SK-N-SH treated with all-trans-retinoic acid at 6 μM for 48 hours (cell line): ENCODE measurements at regions not wholly inside any gene's neighbourhood (a gene's known extent, or its start where the extent isn't known, plus 50 kb on each side); places are given as distances from the start of the nearest gene placed in this dataset.
A peak's percentile ranks its signal among the peaks of the same experiment; 100 is the strongest.
"Not testable (repeated sequence)": the region's sequence is repeated elsewhere in the genome, so short reads cannot be mapped to it uniquely, and the experiment has no call there.

ENCODE experiments used
- ATAC-seq: fragments of 200-7000 bp; cut with Tn5 transposase; 3 replicates; pipeline ENCODE4 v1.9.1; 2020; ENCODE audit warnings: mild to moderate bottlenecking, moderate library complexity
- ARNTL ChIP-seq: fragments of 450-650 bp; formaldehyde crosslinking; IDR thresholded peaks from 2 replicates; pipeline ENCODE4 v1.5.0; 2020; ENCODE audit warnings: low read depth, mild to moderate bottlenecking, moderate library complexity, borderline replicate concordance
- BACH2 ChIP-seq: fragments of 250-450 bp; sonication (Bioruptor Pico); IDR thresholded peaks from 2 replicates; pipeline ENCODE4 v1.9.0; 2021; ENCODE audit warnings: mild to moderate bottlenecking, borderline replicate concordance
- CSDC2 ChIP-seq: fragments of 250-450 bp; sonication (Bioruptor Pico); IDR thresholded peaks from 2 replicates; pipeline ENCODE4 v1.5.0; 2020; ENCODE audit warnings: mild to moderate bottlenecking, moderate library complexity
- ESRRG ChIP-seq: fragments of 250-450 bp; sonication (Bioruptor Pico); IDR thresholded peaks from 2 replicates; pipeline ENCODE4 v1.6.1; 2021; ENCODE audit warnings: mild to moderate bottlenecking
- GLIS3 ChIP-seq: fragments of 250-450 bp; sonication (Bioruptor Pico); IDR thresholded peaks from 2 replicates; pipeline ENCODE4 v1.5.0; 2020; ENCODE audit warnings: mild to moderate bottlenecking, moderate library complexity
- ISL1 ChIP-seq: fragments of 250-450 bp; sonication (Bioruptor Pico); IDR thresholded peaks from 2 replicates; pipeline ENCODE4 v2.1.2; 2022; ENCODE audit warnings: mild to moderate bottlenecking, moderate library complexity
- OSR1 ChIP-seq: fragments of 250-450 bp; sonication (Bioruptor Pico); IDR thresholded peaks from 2 replicates; pipeline ENCODE4 v1.8.0; 2022; ENCODE audit warnings: moderate library complexity, mild to moderate bottlenecking, inconsistent platforms
- POU6F1 ChIP-seq: fragments of 250-450 bp; sonication (Bioruptor Pico); IDR thresholded peaks from 2 replicates; pipeline ENCODE4 v1.8.0; 2021; ENCODE audit warnings: low read depth, mild to moderate bottlenecking, moderate library complexity, borderline replicate concordance
- PPARA ChIP-seq: fragments of 250-450 bp; sonication (Bioruptor Pico); IDR thresholded peaks from 2 replicates; pipeline ENCODE4 v1.5.0; 2020; ENCODE audit warnings: mild to moderate bottlenecking, borderline replicate concordance
- RARB ChIP-seq: fragments of 250-450 bp; sonication (Bioruptor Pico); IDR thresholded peaks from 2 replicates; pipeline ENCODE4 v1.8.0; 2021; ENCODE audit warnings: mild to moderate bottlenecking, moderate library complexity
- SNAI2 ChIP-seq: fragments of 250-450 bp; sonication (Bioruptor Pico); IDR thresholded peaks from 2 replicates; pipeline ENCODE4 v1.5.0; 2020; ENCODE audit warnings: mild to moderate bottlenecking, moderate library complexity
- TOX ChIP-seq: fragments of 250-450 bp; sonication (Bioruptor Pico); IDR thresholded peaks from 2 replicates; pipeline ENCODE4 v1.8.0; 2021; ENCODE audit warnings: mild to moderate bottlenecking, moderate library complexity, borderline replicate concordance
- ZC3H10 ChIP-seq: fragments of 250-450 bp; sonication (Bioruptor Pico); IDR thresholded peaks from 2 replicates; pipeline ENCODE4 v1.5.1; 2021; ENCODE audit warnings: mild to moderate bottlenecking, moderate library complexity
- ZFP3 ChIP-seq: fragments of 250-450 bp; sonication (Bioruptor Pico); IDR thresholded peaks from 2 replicates; pipeline ENCODE4 v1.5.0; 2020; ENCODE audit warnings: mild to moderate bottlenecking, moderate library complexity
- ZFP30 ChIP-seq: fragments of 450-650 bp; formaldehyde crosslinking; IDR thresholded peaks from 2 replicates; pipeline ENCODE4 v1.5.0; 2022; ENCODE audit warnings: mild to moderate bottlenecking, moderate library complexity
- ZNF565 ChIP-seq: fragments of 450-650 bp; formaldehyde crosslinking; conservative IDR thresholded peaks from 2 replicates; pipeline ENCODE4 v1.5.0; 2020; ENCODE audit warnings: low read depth, mild to moderate bottlenecking, moderate library complexity
- ZNF70 ChIP-seq: fragments of 450-650 bp; formaldehyde crosslinking; IDR thresholded peaks from 2 replicates; pipeline ENCODE4 v1.5.0; 2020; ENCODE audit warnings: mild to moderate bottlenecking, moderate library complexity
- ZNF8 ChIP-seq: fragments of 450-650 bp; formaldehyde crosslinking; IDR thresholded peaks from 2 replicates; pipeline ENCODE4 v1.5.0; 2020; ENCODE audit warnings: mild to moderate bottlenecking, moderate library complexity
- TF ChIP-seq, protein P1 (sequence below): fragments of 250-450 bp; sonication (Bioruptor Pico); IDR thresholded peaks from 2 replicates; pipeline ENCODE4 v1.5.1; 2021; ENCODE audit warnings: mild to moderate bottlenecking, moderate library complexity
- TF ChIP-seq, protein P2 (sequence below): fragments of 250-450 bp; sonication (Bioruptor Pico); IDR thresholded peaks from 2 replicates; pipeline ENCODE4 v1.5.1; 2020; ENCODE audit warnings: low read depth, mild to moderate bottlenecking, moderate library complexity
- TF ChIP-seq, protein P3 (sequence below): fragments of 250-450 bp; sonication (Bioruptor Pico); IDR thresholded peaks from 2 replicates; pipeline ENCODE4 v1.8.0; 2020; ENCODE audit warnings: mild to moderate bottlenecking, moderate library complexity, borderline replicate concordance

- TF ChIP-seq ZC3H10 (CRISPR knock-in tag) = no peak
- TF ChIP-seq OSR1 (CRISPR knock-in tag) = no peak
- no peak for TF ChIP-seq TOX (CRISPR knock-in tag)
- TF ChIP-seq, protein P1, sequence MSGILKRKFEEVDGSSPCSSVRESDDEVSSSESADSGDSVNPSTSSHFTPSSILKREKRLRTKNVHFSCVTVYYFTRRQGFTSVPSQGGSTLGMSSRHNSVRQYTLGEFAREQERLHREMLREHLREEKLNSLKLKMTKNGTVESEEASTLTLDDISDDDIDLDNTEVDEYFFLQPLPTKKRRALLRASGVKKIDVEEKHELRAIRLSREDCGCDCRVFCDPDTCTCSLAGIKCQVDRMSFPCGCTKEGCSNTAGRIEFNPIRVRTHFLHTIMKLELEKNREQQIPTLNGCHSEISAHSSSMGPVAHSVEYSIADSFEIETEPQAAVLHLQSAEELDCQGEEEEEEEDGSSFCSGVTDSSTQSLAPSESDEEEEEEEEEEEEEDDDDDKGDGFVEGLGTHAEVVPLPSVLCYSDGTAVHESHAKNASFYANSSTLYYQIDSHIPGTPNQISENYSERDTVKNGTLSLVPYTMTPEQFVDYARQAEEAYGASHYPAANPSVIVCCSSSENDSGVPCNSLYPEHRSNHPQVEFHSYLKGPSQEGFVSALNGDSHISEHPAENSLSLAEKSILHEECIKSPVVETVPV (CRISPR knock-in tag) = no peak
- TF ChIP-seq, all 23 proteins: peak for 0
These were observed 146.4 kb upstream of the DIAPH2 start for GRCh38 chrX:96538104-96538725.

GRCh38 chrX:96540111-96540631 is 144.5 kb upstream of the DIAPH2 start:
- ATAC-seq = no peak
- no peak for TF ChIP-seq ISL1 (CRISPR knock-in tag)
- no peak for TF ChIP-seq CSDC2 (CRISPR knock-in tag)
- TF ChIP-seq ZC3H10 (CRISPR knock-in tag) = no peak
- TF ChIP-seq ZNF8 (CRISPR knock-in tag) = no peak
- no peak for TF ChIP-seq ZFP3

More at GRCh38 chrX:96538104-96538725, 146.4 kb upstream of the DIAPH2 start:
- no peak for ATAC-seq

DNA sequence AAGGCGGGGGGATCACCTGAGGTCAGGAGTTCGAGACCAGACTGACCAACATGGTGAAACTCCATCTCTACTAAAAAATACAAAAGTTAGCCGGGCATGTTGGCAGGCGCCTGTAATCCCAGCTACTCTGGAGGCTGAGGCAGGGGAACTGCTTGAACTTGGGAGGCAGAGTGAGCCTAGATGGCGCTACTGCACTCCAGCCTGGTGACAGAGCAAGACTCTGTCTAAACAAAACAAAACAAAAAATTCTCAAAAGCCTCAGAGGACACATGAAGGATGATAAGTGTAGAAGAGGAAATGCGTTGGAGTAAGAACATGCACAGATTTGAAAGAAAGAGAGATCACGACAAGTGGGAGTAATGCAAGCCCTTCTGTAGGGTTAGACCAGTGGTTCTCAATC is 138.4 kb upstream of the DIAPH2 start:
- 0 out of 3 replicates have a peak, but pooled peaks have one; percentile 37 for ATAC-seq

- TF ChIP-seq POU6F1 (no peak), BACH2 (CRISPR knock-in tag) (no peak), ZNF8 (CRISPR knock-in tag) (no peak), GLIS3 (CRISPR knock-in tag) (no peak), RARB (CRISPR knock-in tag) (no peak), ZNF70 (CRISPR knock-in tag) (no peak), ZFP3 (no peak), ZC3H10 (CRISPR knock-in tag) (no peak), ARNTL (CRISPR knock-in tag) (no peak), ESRRG (CRISPR knock-in tag) (no peak), SNAI2 (no peak), PPARA (CRISPR knock-in tag) (no peak), ZNF565 (no peak)
- TF ChIP-seq, protein P2, sequence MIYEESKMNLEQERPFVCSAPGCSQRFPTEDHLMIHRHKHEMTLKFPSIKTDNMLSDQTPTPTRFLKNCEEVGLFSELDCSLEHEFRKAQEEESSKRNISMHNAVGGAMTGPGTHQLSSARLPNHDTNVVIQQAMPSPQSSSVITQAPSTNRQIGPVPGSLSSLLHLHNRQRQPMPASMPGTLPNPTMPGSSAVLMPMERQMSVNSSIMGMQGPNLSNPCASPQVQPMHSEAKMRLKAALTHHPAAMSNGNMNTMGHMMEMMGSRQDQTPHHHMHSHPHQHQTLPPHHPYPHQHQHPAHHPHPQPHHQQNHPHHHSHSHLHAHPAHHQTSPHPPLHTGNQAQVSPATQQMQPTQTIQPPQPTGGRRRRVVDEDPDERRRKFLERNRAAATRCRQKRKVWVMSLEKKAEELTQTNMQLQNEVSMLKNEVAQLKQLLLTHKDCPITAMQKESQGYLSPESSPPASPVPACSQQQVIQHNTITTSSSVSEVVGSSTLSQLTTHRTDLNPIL (CRISPR knock-in tag) = no peak
- no peak for ATAC-seq
These were observed 133.2 kb upstream of the DIAPH2 start for GRCh38 chrX:96551322-96551872.

DNA sequence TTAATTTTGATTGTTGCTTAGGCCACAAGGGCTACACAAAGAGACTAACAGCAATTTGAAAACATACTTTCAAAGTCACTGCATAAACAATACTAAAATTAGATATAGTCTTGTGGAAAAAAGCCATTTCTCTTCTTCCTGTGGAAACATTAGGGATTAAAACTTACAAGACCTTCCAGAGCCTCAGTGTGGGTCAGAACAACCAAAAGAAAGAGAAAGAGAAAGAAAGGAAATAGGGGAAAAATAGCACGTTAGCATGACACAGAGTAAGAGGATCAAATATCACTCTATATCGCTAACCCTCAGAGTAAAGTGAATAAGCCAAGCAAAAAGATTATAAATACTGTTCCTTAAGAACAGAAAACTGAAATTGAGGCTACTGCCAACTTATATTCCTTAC is 127.8 kb upstream of the DIAPH2 start:
- no peak for ATAC-seq
- TF ChIP-seq, protein P1 (CRISPR knock-in tag) = no peak
- TF ChIP-seq OSR1 (CRISPR knock-in tag) (no peak), ARNTL (CRISPR knock-in tag) (no peak), POU6F1 (no peak), ZFP30 (CRISPR knock-in tag) (no peak)
- TF ChIP-seq, protein P3, sequence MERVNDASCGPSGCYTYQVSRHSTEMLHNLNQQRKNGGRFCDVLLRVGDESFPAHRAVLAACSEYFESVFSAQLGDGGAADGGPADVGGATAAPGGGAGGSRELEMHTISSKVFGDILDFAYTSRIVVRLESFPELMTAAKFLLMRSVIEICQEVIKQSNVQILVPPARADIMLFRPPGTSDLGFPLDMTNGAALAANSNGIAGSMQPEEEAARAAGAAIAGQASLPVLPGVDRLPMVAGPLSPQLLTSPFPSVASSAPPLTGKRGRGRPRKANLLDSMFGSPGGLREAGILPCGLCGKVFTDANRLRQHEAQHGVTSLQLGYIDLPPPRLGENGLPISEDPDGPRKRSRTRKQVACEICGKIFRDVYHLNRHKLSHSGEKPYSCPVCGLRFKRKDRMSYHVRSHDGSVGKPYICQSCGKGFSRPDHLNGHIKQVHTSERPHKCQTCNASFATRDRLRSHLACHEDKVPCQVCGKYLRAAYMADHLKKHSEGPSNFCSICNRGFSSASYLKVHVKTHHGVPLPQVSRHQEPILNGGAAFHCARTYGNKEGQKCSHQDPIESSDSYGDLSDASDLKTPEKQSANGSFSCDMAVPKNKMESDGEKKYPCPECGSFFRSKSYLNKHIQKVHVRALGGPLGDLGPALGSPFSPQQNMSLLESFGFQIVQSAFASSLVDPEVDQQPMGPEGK = no peak

DNA sequence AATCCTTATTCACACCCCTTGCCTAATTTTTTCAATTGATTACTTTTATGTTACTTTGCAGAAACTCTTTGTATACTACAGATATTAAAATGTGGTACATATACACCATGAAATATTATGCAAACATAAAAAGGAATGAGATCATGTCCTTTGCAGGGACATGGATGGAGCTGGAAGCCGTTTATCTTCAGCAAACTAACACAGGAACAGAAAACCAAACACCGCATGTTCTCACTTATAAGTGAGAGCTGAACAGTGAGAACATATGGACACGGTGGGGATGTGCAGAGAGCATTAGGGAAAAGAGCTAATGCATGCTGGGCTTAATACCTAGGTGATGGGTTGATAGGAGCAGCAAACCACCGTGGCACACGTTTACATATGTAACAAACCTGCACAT is 123.5 kb upstream of the DIAPH2 start:
- ATAC-seq = not testable (repeated sequence)
